K562 (cell line): ENCODE measurements at regions not wholly inside any gene's neighbourhood (a gene's known extent, or its start where the extent isn't known, plus 50 kb on each side); places are given as distances from the start of the nearest gene placed in this dataset.

Source experiments
- ATAC-seq: fragments of 200-7000 bp; cut with Tn5 transposase; 3 replicates; pipeline ENCODE4 v1.9.1; 2020; ENCODE audit warnings: moderate library complexity
- BruUV-seq: library from RNA; stranded (reverse); fragments of 400-500 nt; replicated peaks from 2 replicates; lab custom pipeline; 2021; lab: Mats Ljungman, UMichigan
- CTCF ChIA-PET: fragments of 300-600 bp; formaldehyde crosslinking; extraction: SDS; loops from one replicate; lab custom pipeline; 2021; ENCODE audit warnings: low intra/inter-chr PET ratio; lab: Yijun Ruan, JAX
- POLR2A ChIA-PET: fragments of 300-600, 350-650 bp; sonication (Branson Sonifier 250); formaldehyde crosslinking; extraction: SDS; loops from one replicate; lab custom pipeline; 2021; ENCODE audit warnings: antibody characterized with exemption, inconsistent platforms; lab: Yijun Ruan, JAX
- DNase-seq, 4 experiments: peaks; one replicate each; pipeline versions ENCODE4 v3.0.0 to v3.0.0-alpha.2; 2011 to 2018; ENCODE audit warnings: low spot score in 3 of 4, mixed read lengths in 3 of 4; ENCODE audit errors: extremely low read depth in 1 of 4
- FAIRE-seq: peaks from 2 replicates; lab custom pipeline; 2011; peaks lifted over from hg19 to GRCh38; lab: Jason Lieb, UNC
- H2AFZ ChIP-seq: 2 replicates; pipeline ENCODE4 v1.6.0; 2011; ENCODE audit warnings: low read depth, low read length, control low read depth, inconsistent platforms
- H3K27ac ChIP-seq: fragments of 200-600 bp; 3 replicates; pipeline ENCODE4 v1.8.0; 2011; ENCODE audit warnings: low read depth, mild to moderate bottlenecking, control low read depth, inconsistent platforms, low read length, moderate library complexity, mixed read lengths; ENCODE audit errors: extremely low read depth
- H3K27me3 ChIP-seq, 2 experiments: fragments of 300-600 bp in 1 of 2; 2 replicates in 1 of 2; 3 replicates in 1 of 2; pipeline versions ENCODE4 v1.6.0 to v1.8.0; 2011; ENCODE audit warnings: inconsistent platforms in 2 of 2, low read length in 2 of 2, mild to moderate bottlenecking in 1 of 2, mixed read lengths in 1 of 2, moderate library complexity in 1 of 2; ENCODE audit not compliant: control insufficient read depth in 2 of 2, insufficient read depth in 2 of 2
- H3K36me3 ChIP-seq: fragments of 300-600 bp; 3 replicates; pipeline ENCODE4 v1.8.0; 2011; ENCODE audit warnings: mild to moderate bottlenecking, low read length, inconsistent platforms; ENCODE audit not compliant: control insufficient read depth, insufficient read depth
- H3K4me1 ChIP-seq, 2 experiments: fragments of 200-600 bp in 1 of 2; replicated peaks in 1 of 2; 2 replicates in 1 of 2; 3 replicates in 1 of 2; pipeline versions ENCODE4 v1.5.1 to v1.8.0; 2011; ENCODE audit warnings: inconsistent platforms in 2 of 2, low read length in 2 of 2, mild to moderate bottlenecking in 1 of 2, mixed read lengths in 1 of 2, moderate library complexity in 1 of 2; ENCODE audit not compliant: control insufficient read depth in 2 of 2, insufficient read depth in 2 of 2
- H3K4me2 ChIP-seq: 2 replicates; pipeline ENCODE4 v1.6.1; 2011; ENCODE audit warnings: low read length, control low read depth, inconsistent platforms, mixed read lengths; ENCODE audit not compliant: insufficient read depth
- H3K4me3 ChIP-seq: fragments of 200-600 bp; sonication (generic), shearing (Covaris generic); 2 replicates; pipeline ENCODE4 v1.5.1; 2016; ENCODE audit warnings: control low read depth, inconsistent platforms
- H3K79me2 ChIP-seq: fragments of 200-600 bp; 3 replicates; pipeline ENCODE4 v1.8.0; 2011; ENCODE audit warnings: low read length, inconsistent platforms; ENCODE audit not compliant: control insufficient read depth, insufficient read depth
- H3K9ac ChIP-seq, 2 experiments: 2 replicates each; pipeline versions ENCODE4 v1.6.0 to v1.6.1; 2011; ENCODE audit warnings: low read depth in 2 of 2, low read length in 2 of 2, control low read depth in 1 of 2, inconsistent platforms in 1 of 2, mild to moderate bottlenecking in 1 of 2, mixed read lengths in 1 of 2; ENCODE audit not compliant: insufficient read depth in 1 of 2
- H3K9me1 ChIP-seq: one replicate; pipeline ENCODE4 v1.6.0; 2011; ENCODE audit warnings: inconsistent platforms, mild to moderate bottlenecking, low read length, moderate library complexity; ENCODE audit not compliant: control insufficient read depth, insufficient read depth
- H3K9me3 ChIP-seq: replicated peaks from 2 replicates; pipeline ENCODE4 v1.5.1; 2011; ENCODE audit warnings: low read depth, low read length, inconsistent platforms; ENCODE audit not compliant: control insufficient read depth, insufficient read depth
- H4K20me1 ChIP-seq: replicated peaks from 2 replicates; pipeline ENCODE4 v1.6.1; 2011; ENCODE audit warnings: low read length, inconsistent platforms, mixed read lengths; ENCODE audit not compliant: control insufficient read depth, insufficient read depth
- FOS ChIP-seq: IDR thresholded peaks from 3 replicates; pipeline ENCODE4 v1.6.1; 2011; ENCODE audit not compliant: insufficient read length; ENCODE audit errors: extremely low read depth
- MCM5 ChIP-seq: fragments of 450-650 bp; IDR thresholded peaks from 2 replicates; pipeline ENCODE4 v1.6.1; 2016; ENCODE audit warnings: low read depth
- SRSF1 ChIP-seq: fragments of 200-400 bp; formaldehyde crosslinking; IDR thresholded peaks from 2 replicates; pipeline ENCODE4 v1.6.1; 2017; ENCODE audit warnings: mild to moderate bottlenecking, low read depth, low read length, moderate library complexity
- SRSF9 ChIP-seq: fragments of 200-400 bp; formaldehyde crosslinking; IDR thresholded peaks from 2 replicates; pipeline ENCODE4 v1.6.1; 2017; ENCODE audit warnings: low read depth, low read length, borderline replicate concordance
- WGBS: fragments of 100-300 bp; shearing (Covaris generic); methylation state at CpG from one replicate; pipeline ENCODE4 v1.1.6; 2016; ENCODE audit warnings: low coverage, mixed read lengths; ENCODE audit not compliant: insufficient coverage; ENCODE audit errors: missing lambda C conversion rate; 5-methylcytosine and 5-hydroxymethylcytosine counted together
- in situ Hi-C: fragments of 300-500 bp; cut with MboI; formaldehyde crosslinking; loops from 4 replicates; pipeline ENCODE4 v1.15.0; 2018; ENCODE audit warnings: inconsistent platforms, mixed read lengths
- intact Hi-C: fragments of 100-400 bp; cut with micrococcal nuclease; formaldehyde crosslinking; loops from 2 replicates; pipeline ENCODE4 v1.14.2; 2022
- TF ChIP-seq, protein P1 (sequence below): sonication (generic); formaldehyde crosslinking; IDR thresholded peaks from 2 replicates; pipeline ENCODE4 v1.8.0; 2023; ENCODE audit warnings: mild to moderate bottlenecking, missing genetic modification reagents

DNA sequence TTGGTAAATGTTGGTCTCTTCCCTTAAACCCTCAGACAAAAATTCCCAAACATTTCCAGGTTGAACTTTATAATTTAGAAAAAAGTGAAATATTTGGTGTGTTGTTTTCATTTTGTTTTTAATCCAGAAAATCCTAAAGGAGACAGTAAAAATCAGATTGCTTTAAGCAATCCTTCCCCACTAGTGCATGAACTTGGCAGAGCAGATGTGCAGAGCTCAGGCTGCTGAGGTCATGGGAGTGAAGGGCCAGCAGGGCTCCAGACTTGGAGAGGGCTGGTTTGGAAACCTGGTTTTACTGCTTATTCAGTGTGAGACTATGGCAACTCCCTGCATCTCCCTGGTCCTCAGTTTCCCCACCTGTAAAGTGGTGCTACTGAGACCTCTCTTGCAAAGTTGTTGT lies 66.7 kb upstream of the TEX51 start:
- intact Hi-C loops (no loop called here), in situ Hi-C loops (no loop called here)
- ChIA-PET POLR2A (interaction anchor here (0.6 kb wide), 1 partner anchor 28 kb away, joined by 3 read pairs; no protein-coding TSS in a partner anchor), CTCF (no interaction called here)
- Histone ChIP-seq H3K9ac (no peak overlapping the region), H3K4me3 (no peak overlapping the region), H3K4me2 (no peak overlapping the region), H3K4me1 (no peaks in the 10 kb centered on the region), H3K9me1 (no peaks in the 10 kb centered on the region), H3K27ac (no peak overlapping the region), H4K20me1 (no peaks in the 10 kb centered on the region), H2AFZ (no peak overlapping the region), H3K79me2 (no peaks in the 10 kb centered on the region), H3K27me3 (peaks cover 0 to 18% of the 10 kb centered on the region in 2 experiments; a peak in 2 of 5 replicates), H3K36me3 (no peaks in the 10 kb centered on the region), H3K9me3 (no peaks in the 10 kb centered on the region)
- no peak for DNase-seq
- ATAC-seq: no peak
- FAIRE-seq: no peak
- TF ChIP-seq, protein P1, sequence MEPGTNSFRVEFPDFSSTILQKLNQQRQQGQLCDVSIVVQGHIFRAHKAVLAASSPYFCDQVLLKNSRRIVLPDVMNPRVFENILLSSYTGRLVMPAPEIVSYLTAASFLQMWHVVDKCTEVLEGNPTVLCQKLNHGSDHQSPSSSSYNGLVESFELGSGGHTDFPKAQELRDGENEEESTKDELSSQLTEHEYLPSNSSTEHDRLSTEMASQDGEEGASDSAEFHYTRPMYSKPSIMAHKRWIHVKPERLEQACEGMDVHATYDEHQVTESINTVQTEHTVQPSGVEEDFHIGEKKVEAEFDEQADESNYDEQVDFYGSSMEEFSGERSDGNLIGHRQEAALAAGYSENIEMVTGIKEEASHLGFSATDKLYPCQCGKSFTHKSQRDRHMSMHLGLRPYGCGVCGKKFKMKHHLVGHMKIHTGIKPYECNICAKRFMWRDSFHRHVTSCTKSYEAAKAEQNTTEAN (CRISPR knock-in tag): no peak
- TF ChIP-seq SRSF1: no peak
- no peak for TF ChIP-seq FOS
- no peak for TF ChIP-seq MCM5
- no TSS peak for BruUV-seq

DNA sequence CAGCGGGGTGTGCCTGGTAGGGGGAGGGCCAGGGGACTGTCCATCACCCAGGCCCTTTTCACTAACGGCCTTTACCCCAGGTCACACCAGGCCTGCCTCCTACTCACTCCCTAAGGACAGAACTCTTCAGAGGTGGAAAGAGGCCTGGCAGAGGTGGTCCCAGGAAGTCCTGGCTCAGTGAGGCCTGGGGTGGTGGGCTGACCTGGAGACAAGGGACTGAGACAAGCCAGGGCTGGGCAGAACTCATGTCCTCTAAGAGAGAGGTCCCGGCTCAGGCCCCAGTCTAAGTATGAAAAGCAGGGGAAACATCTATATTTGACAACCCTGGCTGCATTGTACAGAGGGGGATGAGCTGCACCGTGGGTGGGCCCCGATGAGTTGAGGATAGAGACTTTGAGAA lies 65.9 kb upstream of the TEX51 start:
- no peak for FAIRE-seq
- H3K9me3 ChIP-seq: no peaks in the 10 kb centered on the region
- no peaks in the 10 kb centered on the region for H3K79me2 ChIP-seq
- no peak overlapping the region for H3K4me2 ChIP-seq
- no peaks in the 10 kb centered on the region for H3K36me3 ChIP-seq
- BruUV-seq: no TSS peak
- intact Hi-C loops: no loop called here
- ATAC-seq: no peak
- H3K9me1 ChIP-seq: no peaks in the 10 kb centered on the region
- H4K20me1 ChIP-seq: no peaks in the 10 kb centered on the region
- H3K9ac ChIP-seq: no peak overlapping the region
- no peak for TF ChIP-seq SRSF9
- in situ Hi-C loops: no loop called here
- 0% methylated on average over 5 of the region's 5 CpGs for WGBS
- no peaks in the 10 kb centered on the region for H3K4me1 ChIP-seq
- ChIA-PET CTCF (no interaction called here), POLR2A (no interaction called here)
- H3K4me3 ChIP-seq: no peak overlapping the region
- H3K27ac ChIP-seq: no peak overlapping the region
- DNase-seq: no peak
- no peak overlapping the region for H2AFZ ChIP-seq
- peaks cover 0 to 11% of the 10 kb centered on the region in 2 experiments; a peak in 2 of 5 replicates for H3K27me3 ChIP-seq
